WERI-Rb-1 (cell line): ENCODE measurements at regions not wholly inside any gene's neighbourhood (a gene's known extent, or its start where the extent isn't known, plus 50 kb on each side); places are given as distances from the start of the nearest gene placed in this dataset.

Experiments used
- DNase-seq: peaks from one replicate; pipeline ENCODE4 v3.0.0-alpha.2; 2020
- H3K27ac ChIP-seq: fragments of 250-450 bp; sonication (Bioruptor Pico); 2 replicates; pipeline ENCODE4 v1.5.1; 2020; ENCODE audit warnings: mild to moderate bottlenecking, moderate library complexity
- H3K27me3 ChIP-seq: fragments of 250-450 bp; sonication (Bioruptor Pico); 2 replicates; pipeline ENCODE4 v1.5.1; 2021; ENCODE audit warnings: mild to moderate bottlenecking, low read depth, moderate library complexity; ENCODE audit not compliant: insufficient read depth, severe bottlenecking
- H3K36me3 ChIP-seq: fragments of 250-450 bp; sonication (Bioruptor Pico); 2 replicates; pipeline ENCODE4 v1.5.1; 2020; ENCODE audit warnings: mild to moderate bottlenecking, moderate library complexity
- H3K4me3 ChIP-seq: 2 replicates; pipeline ENCODE4 v1.5.1; 2011; ENCODE audit warnings: low read depth, mild to moderate bottlenecking, control low read depth, low read length
- H3K9me3 ChIP-seq: fragments of 250-450 bp; sonication (Bioruptor Pico); 2 replicates; pipeline ENCODE4 v1.5.1; 2021; ENCODE audit warnings: mild to moderate bottlenecking, moderate library complexity; ENCODE audit not compliant: severe bottlenecking
- TF ChIP-seq, protein P1 (sequence below): IDR thresholded peaks from 2 replicates; pipeline ENCODE4 v1.5.1; 2011; ENCODE audit warnings: low read depth, mild to moderate bottlenecking, control low read depth, inconsistent platforms, low read length

DNA sequence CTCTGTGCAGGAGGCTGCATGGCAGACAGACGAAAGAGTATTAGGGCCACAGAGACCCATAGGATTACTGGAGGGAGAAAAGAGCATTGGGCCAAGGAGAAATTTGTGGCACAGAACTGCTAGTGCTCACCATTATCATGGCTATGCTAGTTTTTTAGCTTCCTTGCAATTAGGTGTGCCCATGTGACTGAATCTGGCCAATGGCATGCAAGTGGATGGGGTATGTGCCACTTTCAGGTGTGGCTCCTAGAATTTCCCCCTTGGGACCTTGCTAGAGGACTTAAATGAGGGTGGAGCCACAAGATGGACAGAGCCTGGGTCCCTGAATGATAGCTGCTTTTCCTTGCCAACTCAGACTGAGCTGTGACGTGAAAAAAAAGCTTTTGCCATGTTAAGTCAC is 73.9 kb upstream of the TENM4 start:
- no peak overlapping the region for H3K4me3 ChIP-seq
- TF ChIP-seq, protein P1, sequence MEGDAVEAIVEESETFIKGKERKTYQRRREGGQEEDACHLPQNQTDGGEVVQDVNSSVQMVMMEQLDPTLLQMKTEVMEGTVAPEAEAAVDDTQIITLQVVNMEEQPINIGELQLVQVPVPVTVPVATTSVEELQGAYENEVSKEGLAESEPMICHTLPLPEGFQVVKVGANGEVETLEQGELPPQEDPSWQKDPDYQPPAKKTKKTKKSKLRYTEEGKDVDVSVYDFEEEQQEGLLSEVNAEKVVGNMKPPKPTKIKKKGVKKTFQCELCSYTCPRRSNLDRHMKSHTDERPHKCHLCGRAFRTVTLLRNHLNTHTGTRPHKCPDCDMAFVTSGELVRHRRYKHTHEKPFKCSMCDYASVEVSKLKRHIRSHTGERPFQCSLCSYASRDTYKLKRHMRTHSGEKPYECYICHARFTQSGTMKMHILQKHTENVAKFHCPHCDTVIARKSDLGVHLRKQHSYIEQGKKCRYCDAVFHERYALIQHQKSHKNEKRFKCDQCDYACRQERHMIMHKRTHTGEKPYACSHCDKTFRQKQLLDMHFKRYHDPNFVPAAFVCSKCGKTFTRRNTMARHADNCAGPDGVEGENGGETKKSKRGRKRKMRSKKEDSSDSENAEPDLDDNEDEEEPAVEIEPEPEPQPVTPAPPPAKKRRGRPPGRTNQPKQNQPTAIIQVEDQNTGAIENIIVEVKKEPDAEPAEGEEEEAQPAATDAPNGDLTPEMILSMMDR, result no peak
- no peaks in the 10 kb centered on the region for H3K36me3 ChIP-seq
- H3K9me3 ChIP-seq, result no peaks in the 10 kb centered on the region
- no peak for DNase-seq
- H3K27ac ChIP-seq, result no peak overlapping the region
- peaks cover 62% of the 10 kb centered on the region for H3K27me3 ChIP-seq

DNA sequence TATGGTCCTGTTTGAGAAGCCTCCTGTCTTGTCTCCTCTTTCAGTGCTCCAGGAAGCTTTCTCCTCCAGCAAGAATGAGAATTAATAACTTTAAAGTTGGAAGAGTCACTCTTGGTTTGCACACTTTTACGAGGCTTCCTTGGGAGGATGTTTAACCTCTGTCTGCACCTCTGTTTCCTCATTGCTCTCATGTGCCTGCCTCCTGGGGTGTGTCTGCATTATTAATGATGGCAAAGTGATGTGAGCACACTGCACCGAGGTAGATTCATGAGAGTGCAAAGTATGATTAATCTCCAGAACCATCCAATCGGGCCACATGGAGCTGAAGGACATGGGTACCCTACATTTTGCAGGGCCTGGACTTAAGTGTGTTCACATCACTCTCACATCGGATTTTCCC is 73.5 kb upstream of the TENM4 start:
- TF ChIP-seq, protein P1, result no peak
- H3K27ac ChIP-seq, result no peak overlapping the region
- no peak for DNase-seq

DNA sequence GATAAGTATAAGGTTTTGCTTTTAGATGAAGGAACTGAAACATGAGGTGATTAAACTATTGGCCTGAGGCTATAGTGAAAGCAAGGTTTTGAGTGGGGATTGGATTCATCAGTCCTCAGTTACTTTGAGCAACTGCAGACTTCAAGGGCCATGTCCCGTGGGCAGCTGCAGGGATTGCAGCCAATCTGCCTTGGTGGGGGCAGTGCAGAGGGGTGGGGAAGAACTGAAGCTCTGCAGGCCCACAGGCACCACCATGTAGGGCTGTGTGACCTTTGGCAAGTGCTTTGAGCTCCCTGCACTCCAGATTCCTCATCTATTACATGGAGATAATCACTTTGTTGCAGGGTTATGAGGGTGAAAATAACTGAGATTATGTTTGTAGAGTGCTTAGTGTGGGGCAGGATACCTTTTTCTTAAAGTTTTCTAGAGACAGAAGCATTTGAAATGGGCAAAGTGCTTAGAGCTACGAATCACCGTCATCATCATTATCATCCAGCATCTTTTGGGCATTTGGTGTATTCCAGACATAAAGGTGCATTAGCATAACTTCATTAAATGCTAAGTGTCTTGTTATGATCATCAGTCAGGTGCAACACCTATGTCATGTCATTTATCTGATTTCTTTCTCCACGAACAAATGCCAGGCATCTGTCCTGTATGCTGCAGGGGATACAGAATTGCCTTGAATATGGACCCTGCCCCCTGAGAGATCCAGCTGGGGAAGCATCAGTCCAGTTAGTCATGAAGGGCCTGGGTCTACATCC is 72.1 kb upstream of the TENM4 start:
- Histone ChIP-seq H3K9me3 (no peaks in the 10 kb centered on the region), H3K27ac (no peak overlapping the region), H3K4me3 (no peak overlapping the region), H3K36me3 (no peaks in the 10 kb centered on the region), H3K27me3 (peaks cover 63% of the 10 kb centered on the region)
- no peak for DNase-seq
- TF ChIP-seq, protein P1, result no peak

More for the DNA sequence above, 73.5 kb upstream of the TENM4 start:
- Histone ChIP-seq H3K36me3 (no peaks in the 10 kb centered on the region), H3K9me3 (no peaks in the 10 kb centered on the region), H3K4me3 (no peak overlapping the region), H3K27me3 (peaks cover 64% of the 10 kb centered on the region)

DNA sequence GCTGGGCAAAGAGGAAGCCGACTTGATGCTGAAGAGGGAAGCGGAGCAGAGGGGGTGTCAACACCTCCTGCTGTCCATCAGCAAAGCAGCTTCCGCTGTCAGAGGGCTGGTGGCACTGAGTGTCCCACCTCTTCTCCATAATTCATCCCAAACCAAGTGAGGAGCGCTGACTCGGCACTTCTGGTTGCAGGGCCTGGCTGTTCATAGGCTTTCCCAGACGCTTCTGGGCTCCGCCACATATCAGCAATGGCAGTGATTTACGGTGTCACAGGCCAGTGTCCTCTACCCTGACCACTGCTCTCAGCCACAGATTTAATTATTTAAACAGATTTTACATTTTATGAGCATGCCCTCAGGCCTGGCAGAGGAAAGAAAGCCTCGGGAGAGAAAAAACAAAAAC is 70.1 kb upstream of the TENM4 start:
- no peak for DNase-seq
- H3K9me3 ChIP-seq, result no peaks in the 10 kb centered on the region
- TF ChIP-seq, protein P1, result no peak
- H3K4me3 ChIP-seq, result no peak overlapping the region
- no peak overlapping the region for H3K27ac ChIP-seq
- H3K27me3 ChIP-seq, result peaks cover 67% of the 10 kb centered on the region
- no peaks in the 10 kb centered on the region for H3K36me3 ChIP-seq

DNA sequence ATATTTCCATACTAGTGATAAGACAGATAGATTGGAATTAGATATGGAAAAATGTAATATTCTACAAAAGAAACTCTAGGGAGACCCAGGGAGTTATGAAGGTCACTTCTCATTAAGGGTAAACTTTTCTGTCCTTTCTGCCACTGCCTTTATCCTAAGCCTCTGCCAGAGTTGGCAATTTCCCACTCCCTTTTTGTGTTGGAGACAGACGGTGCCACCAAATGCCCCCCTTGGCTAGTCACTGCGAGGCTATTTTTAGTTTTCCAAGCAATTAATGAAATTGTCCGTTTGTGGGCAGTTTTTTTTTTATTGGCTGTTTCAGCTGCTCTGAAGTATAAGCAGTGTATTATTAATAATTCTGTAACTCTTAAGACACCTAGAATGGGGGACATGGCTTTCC is 67.6 kb upstream of the TENM4 start:
- Histone ChIP-seq H3K27me3 (peaks cover 71% of the 10 kb centered on the region), H3K36me3 (no peaks in the 10 kb centered on the region), H3K9me3 (no peaks in the 10 kb centered on the region), H3K27ac (no peak overlapping the region), H3K4me3 (no peak overlapping the region)
- DNase-seq, result no peak
- TF ChIP-seq, protein P1, result no peak

DNA sequence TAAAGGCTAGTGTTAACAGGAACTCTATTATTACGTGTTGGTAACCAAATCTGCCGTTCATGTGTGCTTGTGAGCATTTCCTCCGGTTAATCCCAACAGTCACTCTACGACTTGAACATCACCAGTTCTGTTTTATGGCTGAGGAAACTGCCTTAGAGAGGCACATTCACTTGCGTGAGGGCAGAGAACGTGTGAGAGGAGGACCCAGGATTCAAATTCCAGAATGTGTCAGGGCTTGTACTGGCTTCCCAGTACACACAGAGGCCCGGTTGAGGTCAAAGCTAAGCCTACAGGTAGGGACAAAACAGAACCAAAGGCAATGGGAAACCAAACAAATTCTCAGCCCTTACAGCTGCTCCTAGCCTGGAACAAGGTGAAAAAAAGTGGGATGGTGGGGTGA is 66.9 kb upstream of the TENM4 start:
- Histone ChIP-seq H3K36me3 (no peaks in the 10 kb centered on the region), H3K9me3 (no peaks in the 10 kb centered on the region), H3K27ac (no peak overlapping the region), H3K27me3 (peaks cover 70% of the 10 kb centered on the region), H3K4me3 (no peak overlapping the region)
- no peak for DNase-seq
- TF ChIP-seq, protein P1, result no peak
